ENCODE measurements at regions not wholly inside any gene's neighbourhood (a gene's known extent, or its start where the extent isn't known, plus 50 kb on each side); places are given as distances from the start of the nearest gene placed in this dataset.

DNA sequence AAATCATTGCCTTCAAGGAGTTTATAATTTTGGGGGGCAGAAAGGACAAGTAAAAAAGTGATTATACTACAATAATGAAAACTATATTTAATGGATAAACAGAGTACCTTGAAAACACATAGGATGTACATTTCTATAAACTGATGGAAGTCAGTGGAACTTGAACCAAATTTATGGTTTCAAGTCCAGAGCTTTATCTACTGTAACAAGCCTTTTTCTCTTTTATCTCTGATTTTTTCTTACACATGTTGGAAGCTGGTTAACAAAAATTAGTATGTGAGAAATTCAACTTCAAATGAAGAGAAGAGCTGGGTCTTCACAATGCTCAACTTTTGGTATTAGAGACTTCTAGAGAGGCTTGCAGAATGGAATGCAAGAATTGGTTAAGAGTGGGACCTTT lies 393.6 kb downstream of the LMO7 start:
- DNase-seq (ENCODE audit: extremely low spot score in 2 of 2): no peak
- Histone ChIP-seq H3K4me3 (no peak overlapping the region), H3K9me3 (no peaks in the 10 kb centered on the region), H3K36me3 (no peaks in the 10 kb centered on the region), H3K27me3 (no peaks in the 10 kb centered on the region), H3K4me1 (no peaks in the 10 kb centered on the region), H3K27ac (no peak overlapping the region)
- TF ChIP-seq, protein P1, sequence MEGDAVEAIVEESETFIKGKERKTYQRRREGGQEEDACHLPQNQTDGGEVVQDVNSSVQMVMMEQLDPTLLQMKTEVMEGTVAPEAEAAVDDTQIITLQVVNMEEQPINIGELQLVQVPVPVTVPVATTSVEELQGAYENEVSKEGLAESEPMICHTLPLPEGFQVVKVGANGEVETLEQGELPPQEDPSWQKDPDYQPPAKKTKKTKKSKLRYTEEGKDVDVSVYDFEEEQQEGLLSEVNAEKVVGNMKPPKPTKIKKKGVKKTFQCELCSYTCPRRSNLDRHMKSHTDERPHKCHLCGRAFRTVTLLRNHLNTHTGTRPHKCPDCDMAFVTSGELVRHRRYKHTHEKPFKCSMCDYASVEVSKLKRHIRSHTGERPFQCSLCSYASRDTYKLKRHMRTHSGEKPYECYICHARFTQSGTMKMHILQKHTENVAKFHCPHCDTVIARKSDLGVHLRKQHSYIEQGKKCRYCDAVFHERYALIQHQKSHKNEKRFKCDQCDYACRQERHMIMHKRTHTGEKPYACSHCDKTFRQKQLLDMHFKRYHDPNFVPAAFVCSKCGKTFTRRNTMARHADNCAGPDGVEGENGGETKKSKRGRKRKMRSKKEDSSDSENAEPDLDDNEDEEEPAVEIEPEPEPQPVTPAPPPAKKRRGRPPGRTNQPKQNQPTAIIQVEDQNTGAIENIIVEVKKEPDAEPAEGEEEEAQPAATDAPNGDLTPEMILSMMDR (IDR thresholded peaks at IDR 0.05): no peak
- TF ChIP-seq POLR2A (IDR thresholded peaks at IDR 0.05) (no peak), POLR2AphosphoS5 (IDR thresholded peaks at IDR 0.05; ENCODE audit: insufficient read depth in 1 of 2, low read depth in 1 of 2) (no peak)
- intact Hi-C loops (cut with DNase I): no loop called here

DNA sequence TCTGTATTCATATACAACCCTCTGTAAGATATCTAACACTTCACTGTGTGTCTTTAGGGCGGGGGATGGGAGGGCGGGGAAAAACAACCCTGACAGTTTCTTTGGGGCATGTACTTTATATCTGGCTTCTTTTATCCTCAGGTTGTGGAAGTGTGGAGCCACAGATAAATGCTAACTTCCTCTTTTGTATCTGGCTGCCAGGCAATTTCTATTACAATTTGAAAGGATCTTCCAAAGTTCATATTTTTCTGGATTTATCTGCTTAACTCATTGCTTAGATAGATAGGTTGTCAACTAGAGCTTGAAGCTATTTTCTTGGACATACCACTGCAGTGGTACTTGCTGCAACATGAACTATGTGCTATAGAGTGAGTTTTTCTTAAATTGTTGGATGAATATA lies 393.0 kb downstream of the LMO7 start:
- no peak for TF ChIP-seq POLR2AphosphoS5 (IDR thresholded peaks at IDR 0.05; ENCODE audit: insufficient read depth in 1 of 2, low read depth in 1 of 2)
- TF ChIP-seq, protein P1 (IDR thresholded peaks at IDR 0.05): no peak
- no peak for TF ChIP-seq POLR2A (IDR thresholded peaks at IDR 0.05)
- Histone ChIP-seq H3K4me1 (no peaks in the 10 kb centered on the region), H3K36me3 (no peaks in the 10 kb centered on the region), H3K9me3 (no peaks in the 10 kb centered on the region), H3K27ac (no peak overlapping the region), H3K4me3 (no peak overlapping the region), H3K27me3 (no peaks in the 10 kb centered on the region)
- no peak for DNase-seq (ENCODE audit: extremely low spot score in 2 of 2)
- intact Hi-C loops (cut with DNase I): no loop called here

DNA sequence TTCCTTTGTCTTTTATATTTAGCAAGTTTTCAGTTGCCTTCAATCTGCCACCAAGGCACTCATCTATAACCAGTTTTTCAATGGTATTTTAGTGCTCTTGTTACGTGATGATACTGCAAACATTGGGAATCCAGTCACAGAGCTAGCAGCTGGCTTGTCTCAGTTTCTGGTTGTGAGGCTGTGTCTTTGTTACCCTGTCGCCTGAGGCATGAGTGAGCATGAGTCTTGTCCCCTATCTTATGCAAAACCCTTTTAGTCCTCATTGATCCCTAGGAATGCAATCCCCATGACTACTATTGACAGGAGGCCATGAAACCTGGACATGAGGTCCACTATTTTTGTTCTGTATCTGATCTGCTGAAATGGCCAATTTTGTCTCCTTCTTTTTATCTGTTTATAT lies 391.0 kb downstream of the LMO7 start:
- no peaks in the 10 kb centered on the region for H3K27me3 ChIP-seq

DNA sequence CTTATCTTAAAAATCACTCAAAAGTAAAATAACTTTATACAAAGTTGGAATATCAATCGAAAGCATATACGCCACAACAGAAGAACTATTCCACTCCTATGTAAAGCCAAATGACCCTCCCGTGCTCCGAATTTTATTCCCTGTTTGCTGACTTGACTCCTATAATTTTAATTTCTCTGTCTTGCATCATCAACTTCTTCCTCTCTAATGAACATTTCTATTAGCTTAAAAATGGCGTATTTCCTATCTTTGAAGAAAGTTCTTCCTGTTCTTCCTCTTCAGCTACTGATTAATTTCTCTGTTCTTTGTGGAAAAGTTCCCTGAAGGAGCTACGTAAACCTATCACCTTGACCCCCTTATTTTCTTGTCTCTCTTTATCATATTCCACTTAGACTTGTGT lies 389.3 kb downstream of the LMO7 start:
- Histone ChIP-seq H3K9me3 (no peaks in the 10 kb centered on the region), H3K27ac (no peak overlapping the region), H3K27me3 (no peaks in the 10 kb centered on the region), H3K36me3 (no peaks in the 10 kb centered on the region), H3K4me1 (no peaks in the 10 kb centered on the region), H3K4me3 (no peak overlapping the region)
- intact Hi-C loops (cut with DNase I): no loop called here
- DNase-seq (ENCODE audit: extremely low spot score in 2 of 2): no peak
- TF ChIP-seq POLR2AphosphoS5 (IDR thresholded peaks at IDR 0.05; ENCODE audit: insufficient read depth in 1 of 2, low read depth in 1 of 2) (no peak), POLR2A (IDR thresholded peaks at IDR 0.05) (no peak)
- TF ChIP-seq, protein P1 (IDR thresholded peaks at IDR 0.05): no peak

More for the DNA sequence above, 391.0 kb downstream of the LMO7 start:
- Histone ChIP-seq H3K36me3 (no peaks in the 10 kb centered on the region), H3K9me3 (no peaks in the 10 kb centered on the region), H3K4me3 (no peak overlapping the region), H3K4me1 (no peaks in the 10 kb centered on the region), H3K27ac (no peak overlapping the region)
- TF ChIP-seq POLR2A (IDR thresholded peaks at IDR 0.05) (no peak), POLR2AphosphoS5 (IDR thresholded peaks at IDR 0.05; ENCODE audit: insufficient read depth in 1 of 2, low read depth in 1 of 2) (no peak)
- TF ChIP-seq, protein P1 (IDR thresholded peaks at IDR 0.05): no peak
- intact Hi-C loops (cut with DNase I): no loop called here
- no peak for DNase-seq (ENCODE audit: extremely low spot score in 2 of 2)

DNA sequence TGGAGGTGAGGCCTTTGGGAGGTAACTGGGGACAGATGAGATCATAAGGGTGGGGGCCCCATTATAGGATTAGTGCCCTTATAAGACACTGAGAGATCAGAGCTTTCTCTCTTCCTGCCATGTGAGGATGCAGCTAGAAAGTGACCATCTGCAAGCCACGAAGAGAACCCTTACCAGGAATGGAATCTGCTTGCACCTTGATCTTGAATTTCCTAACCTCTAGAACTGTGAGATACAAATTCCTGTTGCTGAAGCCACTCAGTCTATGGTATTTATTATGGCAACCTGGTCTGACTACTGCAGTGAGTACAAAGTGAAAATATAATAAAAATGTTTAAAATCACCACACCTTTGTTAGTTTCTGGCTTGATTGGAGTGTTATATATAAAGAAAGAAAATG lies 388.0 kb downstream of the LMO7 start:
- DNase-seq (ENCODE audit: extremely low spot score in 2 of 2): no peak
- TF ChIP-seq POLR2A (IDR thresholded peaks at IDR 0.05) (no peak), POLR2AphosphoS5 (IDR thresholded peaks at IDR 0.05; ENCODE audit: insufficient read depth in 1 of 2, low read depth in 1 of 2) (no peak)
- TF ChIP-seq, protein P1 (IDR thresholded peaks at IDR 0.05): no peak
- H3K36me3 ChIP-seq: no peaks in the 10 kb centered on the region
- no peaks in the 10 kb centered on the region for H3K9me3 ChIP-seq
- intact Hi-C loops (cut with DNase I): no loop called here
- H3K27ac ChIP-seq: no peak overlapping the region
- H3K4me1 ChIP-seq: no peaks in the 10 kb centered on the region
- H3K4me3 ChIP-seq: no peak overlapping the region
- H3K27me3 ChIP-seq: no peaks in the 10 kb centered on the region
